HCT116 (cell line): ENCODE measurements at regions not wholly inside any gene's neighbourhood (a gene's known extent, or its start where the extent isn't known, plus 50 kb on each side); places are given as distances from the start of the nearest gene placed in this dataset.

Experiments used
- ATAC-seq: fragments of 200-7000 bp; cut with Tn5 transposase; 2 replicates; pipeline ENCODE4 v1.9.1; 2020; ENCODE audit warnings: mild to moderate bottlenecking, moderate library complexity
- BruUV-seq: library from RNA; stranded (reverse); fragments of 400-500 nt; replicated peaks from 2 replicates; lab custom pipeline; 2021; lab: Mats Ljungman, UMichigan
- CTCF ChIA-PET: fragments of 300-600 bp; sonication (Branson Sonifier 250); formaldehyde crosslinking; loops from one replicate; lab custom pipeline; 2021; ENCODE audit warnings: antibody characterized with exemption; lab: Charles Lee
- POLR2A ChIA-PET: fragments of 300-600, 350-600 bp; sonication (Branson Sonifier 250); formaldehyde crosslinking; loops from one replicate; lab custom pipeline; 2021; ENCODE audit warnings: antibody characterized with exemption; lab: Charles Lee
- RAD21 ChIA-PET, 2 experiments: fragments of 300-600 bp; sonication (Branson Sonifier 250); formaldehyde crosslinking; loops; one replicate each; lab custom pipeline; 2023; ENCODE audit warnings: low total read pairs in 2 of 2; ENCODE audit not compliant: uncharacterized antibody in 2 of 2, unreplicated experiment in 2 of 2, low non-redundant PET in 1 of 2; lab: Charles Lee
- DNase-seq: peaks from one replicate; pipeline ENCODE4 v3.0.0-alpha.2; 2010; ENCODE audit warnings: low read depth, low spot score
- H2AFZ ChIP-seq: fragments of 200-600 bp; shearing (Covaris generic), sonication (generic); 2 replicates; pipeline ENCODE4 v1.6.1; 2017; ENCODE audit warnings: low read depth, mixed run types, mixed read lengths, antibody characterized with exemption, low read length; ENCODE audit not compliant: poor library complexity, severe bottlenecking
- H3K27ac ChIP-seq: 2 replicates; pipeline ENCODE4 v1.5.1; 2012; ENCODE audit warnings: low read depth, low read length
- H3K27me3 ChIP-seq: fragments of 200-600 bp; sonication (generic); 2 replicates; pipeline ENCODE4 v1.6.1; 2016; ENCODE audit warnings: mixed run types, low read length, mixed read lengths; ENCODE audit not compliant: insufficient read depth
- H3K36me3 ChIP-seq, 2 experiments: fragments of 200-500 bp in 1 of 2; fragments of 200-600 bp in 1 of 2; sonication (Bioruptor generic) in 1 of 2; sonication (generic) in 1 of 2; 2 replicates each; pipeline versions ENCODE4 v1.5.1 to v1.6.1; 2014 to 2016; ENCODE audit warnings: low read length in 2 of 2, inconsistent platforms in 1 of 2, mixed read lengths in 1 of 2, mixed run types in 1 of 2; ENCODE audit not compliant: insufficient read depth in 2 of 2, control insufficient read depth in 1 of 2
- H3K4me1 ChIP-seq, 2 experiments: fragments of 200-600 bp in 1 of 2; sonication (generic) in 1 of 2; 2 replicates each; pipeline versions ENCODE4 v1.5.1 to v1.6.1; 2012 to 2017; ENCODE audit warnings: low read length in 2 of 2, inconsistent platforms in 1 of 2, mild to moderate bottlenecking in 1 of 2, mixed read lengths in 1 of 2, mixed run types in 1 of 2, moderate library complexity in 1 of 2; ENCODE audit not compliant: insufficient read depth in 2 of 2, control insufficient read depth in 1 of 2
- H3K4me2 ChIP-seq: fragments of 200-600 bp; sonication (generic); 2 replicates; pipeline ENCODE4 v1.6.1; 2017; ENCODE audit warnings: mixed run types, low read length, mixed read lengths
- H3K4me3 ChIP-seq, 2 experiments: fragments of 200-600 bp in 1 of 2; sonication (generic) in 1 of 2; replicated peaks in 1 of 2; 2 replicates each; pipeline ENCODE4 v1.5.1; 2011 to 2016; ENCODE audit warnings: low read length in 2 of 2, control low read depth in 1 of 2, low read depth in 1 of 2, mild to moderate bottlenecking in 1 of 2, mixed read lengths in 1 of 2, mixed run types in 1 of 2
- H3K79me2 ChIP-seq: fragments of 200-600 bp; sonication (generic); 2 replicates; pipeline ENCODE4 v1.6.1; 2017; ENCODE audit warnings: mild to moderate bottlenecking, mixed run types, low read length, moderate library complexity, mixed read lengths; ENCODE audit not compliant: insufficient read depth
- H3K9ac ChIP-seq: fragments of 200-600 bp; sonication (generic); 2 replicates; pipeline ENCODE4 v1.6.1; 2016; ENCODE audit warnings: low read length, mixed read lengths
- H3K9me2 ChIP-seq: fragments of 200-600 bp; sonication (generic), shearing (Covaris generic); 2 replicates; pipeline ENCODE4 v1.6.1; 2017; ENCODE audit warnings: mixed run types, mild to moderate bottlenecking, moderate library complexity; ENCODE audit not compliant: insufficient read depth
- H3K9me3 ChIP-seq, 2 experiments: fragments of 200-500 bp in 1 of 2; fragments of 200-600 bp in 1 of 2; sonication (Bioruptor generic) in 1 of 2; sonication (generic) in 1 of 2; 2 replicates each; pipeline ENCODE4 v1.6.1; 2014 to 2017; ENCODE audit warnings: low read length in 2 of 2, mixed read lengths in 2 of 2, inconsistent platforms in 1 of 2, low read depth in 1 of 2, mild to moderate bottlenecking in 1 of 2, mixed run types in 1 of 2, moderate library complexity in 1 of 2; ENCODE audit not compliant: control insufficient read depth in 1 of 2, insufficient read depth in 1 of 2
- H4K20me1 ChIP-seq: fragments of 200-600 bp; sonication (generic), shearing (Covaris generic); 2 replicates; pipeline ENCODE4 v1.6.1; 2017; ENCODE audit warnings: mixed run types, mild to moderate bottlenecking, moderate library complexity; ENCODE audit not compliant: insufficient read depth
- JUND ChIP-seq: IDR thresholded peaks from 2 replicates; pipeline ENCODE4 v1.6.1; 2012
- RAD21 ChIP-seq: IDR thresholded peaks from 2 replicates; pipeline ENCODE4 v1.6.1; 2012; ENCODE audit warnings: low read depth, mild to moderate bottlenecking
- REST ChIP-seq: IDR thresholded peaks from 2 replicates; pipeline ENCODE4 v1.6.1; 2012; ENCODE audit warnings: low read depth
- SIN3A ChIP-seq: IDR thresholded peaks from 2 replicates; pipeline ENCODE4 v1.6.1; 2012; ENCODE audit warnings: low read depth
- YY1 ChIP-seq: IDR thresholded peaks from 2 replicates; pipeline ENCODE4 v1.6.1; 2011; ENCODE audit warnings: low read length, low read depth, moderate library complexity, mild to moderate bottlenecking; ENCODE audit not compliant: insufficient replicate concordance; ENCODE audit errors: extremely low read depth
- ZBTB33 ChIP-seq: IDR thresholded peaks from 2 replicates; pipeline ENCODE4 v1.6.1; 2011; ENCODE audit warnings: mild to moderate bottlenecking, low read length, moderate library complexity; ENCODE audit not compliant: insufficient replicate concordance; ENCODE audit errors: extremely low read depth
- intact Hi-C: fragments of 100-400 bp; cut with micrococcal nuclease; formaldehyde crosslinking; loops from 2 replicates; pipeline ENCODE4 v1.10.0; 2022

- Histone ChIP-seq H3K36me3 (no peaks in the 10 kb centered on the region), H3K27ac (no peak overlapping the region), H2AFZ (no peak overlapping the region), H3K27me3 (no peaks in the 10 kb centered on the region), H3K4me2 (no peak overlapping the region), H3K9me2 (no peaks in the 10 kb centered on the region), H4K20me1 (no peaks in the 10 kb centered on the region), H3K4me1 (no peaks in the 10 kb centered on the region), H3K79me2 (no peaks in the 10 kb centered on the region), H3K9me3 (peaks cover 4 to 8% of the 10 kb centered on the region in 2 experiments; a peak in 2 of 4 replicates), H3K9ac (no peak overlapping the region), H3K4me3 (no peak overlapping the region)
- CTCF ChIA-PET = no interaction called here
- DNase-seq (no peak), ATAC-seq (no peak)
- intact Hi-C loops = no loop called here
- RAD21 ChIA-PET = no interaction called here
- TF ChIP-seq RAD21 = no peak
- no peak for TF ChIP-seq SIN3A
- no peak for TF ChIP-seq REST
- no peak for TF ChIP-seq YY1
- TF ChIP-seq ZBTB33 = no peak
- TF ChIP-seq JUND = no peak
- no TSS peak for BruUV-seq
- POLR2A ChIA-PET = no interaction called here
Measured at GRCh38 chr19:33988601-33989000, 183.7 kb upstream of the LSM14A start.
